ENCODE measurements at regions not wholly inside any gene's neighbourhood (a gene's known extent, or its start where the extent isn't known, plus 50 kb on each side); places are given as distances from the start of the nearest gene placed in this dataset.
A peak's percentile ranks its signal among the peaks of the same experiment; 100 is the strongest.

DNA sequence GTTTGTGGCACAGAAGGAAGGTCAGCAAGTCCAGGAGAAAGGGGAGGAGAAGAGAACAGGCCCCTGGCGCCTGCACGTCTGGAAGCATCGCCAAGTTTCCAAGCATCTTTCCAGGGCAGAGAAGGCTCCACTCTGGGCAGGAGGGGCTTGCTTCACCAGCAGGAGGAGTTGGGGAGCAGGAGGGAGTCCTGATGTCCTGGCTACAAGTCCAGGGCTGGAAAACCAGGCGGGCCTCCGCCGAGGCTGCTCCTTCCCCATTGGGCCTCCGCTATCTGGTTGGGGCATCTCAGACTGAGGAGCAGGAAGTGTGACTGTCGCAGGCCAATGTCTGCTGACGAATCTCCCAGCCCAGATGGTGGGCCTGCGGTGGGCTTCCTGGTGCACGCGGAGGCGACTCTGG, 421.9 kb downstream of the PREX1 start:
- H2BK120ac ChIP-seq (ENCODE audit: insufficient read depth, low read length, poor library complexity): no peak overlapping the region
- no peak overlapping the region for H2AK5ac ChIP-seq (ENCODE audit: low read length)
- WGBS (ENCODE audit: extremely low coverage, insufficient coverage, insufficient read length): no CpG with 5 or more reads among the region's 13 CpGs
- H2BK5ac ChIP-seq (ENCODE audit: low read depth, low read length, poor library complexity): no peak overlapping the region
- no peaks in the 10 kb centered on the region for H3K9me3 ChIP-seq (ENCODE audit: insufficient read depth, low read depth, low read length)
- no peak overlapping the region for H3K14ac ChIP-seq (ENCODE audit: low read length)
- H3K79me1 ChIP-seq (ENCODE audit: low read length): no peaks in the 10 kb centered on the region
- no peak overlapping the region for H3K18ac ChIP-seq (ENCODE audit: low read length)
- H3K4me2 ChIP-seq (ENCODE audit: low read length): no peak overlapping the region
- no peaks in the 10 kb centered on the region for H3K36me3 ChIP-seq (ENCODE audit: control insufficient read depth in 1 of 2, insufficient read depth in 2 of 2, low read length in 2 of 2)
- no peak overlapping the region for H3K23ac ChIP-seq (ENCODE audit: low read length)
- no peak overlapping the region for H3K27ac ChIP-seq (ENCODE audit: low read depth, low read length)
- no peak overlapping the region for H4K12ac ChIP-seq (ENCODE audit: low read depth, low read length)
- H2AFZ ChIP-seq (ENCODE audit: insufficient read depth, low read length, poor library complexity): no peak overlapping the region
- H3K79me2 ChIP-seq (ENCODE audit: control insufficient read depth, insufficient read depth, low read length, poor library complexity): no peaks in the 10 kb centered on the region
- H4K91ac ChIP-seq (ENCODE audit: low read depth, low read length): no peak overlapping the region
- H2BK12ac ChIP-seq (ENCODE audit: low read length): no peak overlapping the region
- no peaks in the 10 kb centered on the region for H3K27me3 ChIP-seq (ENCODE audit: insufficient read depth, low read length)
- no peak overlapping the region for H3K9ac ChIP-seq (ENCODE audit: low read length)
- H4K8ac ChIP-seq (ENCODE audit: low read depth, low read length): no peak overlapping the region
- H3K4me1 ChIP-seq (ENCODE audit: control insufficient read depth in 1 of 2, insufficient read depth in 2 of 2, low read length in 2 of 2): no peaks in the 10 kb centered on the region
- no peak for DNase-seq
- H3K4ac ChIP-seq (ENCODE audit: low read depth, low read length): no peak overlapping the region
- H3K4me3 ChIP-seq (ENCODE audit: low read depth, low read length): no peak overlapping the region

- Histone ChIP-seq H3K9me3 (ENCODE audit: insufficient read depth, low read depth, low read length) (no peaks in the 10 kb centered on the region), H3K18ac (ENCODE audit: low read length) (no peak overlapping the region), H4K8ac (ENCODE audit: low read depth, low read length) (no peak overlapping the region), H3K36me3 (ENCODE audit: control insufficient read depth in 1 of 2, insufficient read depth in 2 of 2, low read length in 2 of 2) (no peaks in the 10 kb centered on the region), H3K4me1 (ENCODE audit: control insufficient read depth in 1 of 2, insufficient read depth in 2 of 2, low read length in 2 of 2) (no peaks in the 10 kb centered on the region), H3K4ac (ENCODE audit: low read depth, low read length) (no peak overlapping the region), H3K79me2 (ENCODE audit: control insufficient read depth, insufficient read depth, low read length, poor library complexity) (no peaks in the 10 kb centered on the region), H3K4me2 (ENCODE audit: low read length) (no peak overlapping the region), H4K12ac (ENCODE audit: low read depth, low read length) (no peak overlapping the region), H3K79me1 (ENCODE audit: low read length) (no peaks in the 10 kb centered on the region), H3K27me3 (ENCODE audit: insufficient read depth, low read length) (no peaks in the 10 kb centered on the region), H2AK5ac (ENCODE audit: low read length) (no peak overlapping the region), H3K14ac (ENCODE audit: low read length) (no peak overlapping the region), H2BK12ac (ENCODE audit: low read length) (no peak overlapping the region), H3K9ac (ENCODE audit: low read length) (no peak overlapping the region), H3K27ac (ENCODE audit: low read depth, low read length) (no peak overlapping the region), H3K4me3 (ENCODE audit: low read depth, low read length) (no peak overlapping the region), H3K23ac (ENCODE audit: low read length) (no peak overlapping the region), H4K91ac (ENCODE audit: low read depth, low read length) (no peak overlapping the region), H2AFZ (ENCODE audit: insufficient read depth, low read length, poor library complexity) (no peak overlapping the region), H2BK120ac (ENCODE audit: insufficient read depth, low read length, poor library complexity) (no peak overlapping the region), H2BK5ac (ENCODE audit: low read depth, low read length, poor library complexity) (no peak overlapping the region)
- no CpG with 5 or more reads among the region's 5 CpGs for WGBS (ENCODE audit: extremely low coverage, insufficient coverage, insufficient read length)
- DNase-seq: peak in 1 of 2 donors; percentile 14
These were observed 423.2 kb downstream of the PREX1 start for GRCh38 chr20:48404598-48404997.

- H3K9ac ChIP-seq (ENCODE audit: low read length): no peak overlapping the region
- H3K79me1 ChIP-seq (ENCODE audit: low read length): no peaks in the 10 kb centered on the region
- no peaks in the 10 kb centered on the region for H3K79me2 ChIP-seq (ENCODE audit: control insufficient read depth, insufficient read depth, low read length, poor library complexity)
- no peak overlapping the region for H4K8ac ChIP-seq (ENCODE audit: low read depth, low read length)
- H3K27me3 ChIP-seq (ENCODE audit: insufficient read depth, low read length): no peaks in the 10 kb centered on the region
- no CpG with 5 or more reads among the region's 7 CpGs for WGBS (ENCODE audit: extremely low coverage, insufficient coverage, insufficient read length)
- H4K12ac ChIP-seq (ENCODE audit: low read depth, low read length): no peak overlapping the region
- H2BK120ac ChIP-seq (ENCODE audit: insufficient read depth, low read length, poor library complexity): no peak overlapping the region
- H3K23ac ChIP-seq (ENCODE audit: low read length): no peak overlapping the region
- H3K4ac ChIP-seq (ENCODE audit: low read depth, low read length): no peak overlapping the region
- no peak overlapping the region for H2AK5ac ChIP-seq (ENCODE audit: low read length)
- DNase-seq: no peak
- no peak overlapping the region for H3K27ac ChIP-seq (ENCODE audit: low read depth, low read length)
- no peak overlapping the region for H2AFZ ChIP-seq (ENCODE audit: insufficient read depth, low read length, poor library complexity)
- H3K36me3 ChIP-seq (ENCODE audit: control insufficient read depth in 1 of 2, insufficient read depth in 2 of 2, low read length in 2 of 2): no peaks in the 10 kb centered on the region
- H3K4me3 ChIP-seq (ENCODE audit: low read depth, low read length): no peak overlapping the region
- no peaks in the 10 kb centered on the region for H3K9me3 ChIP-seq (ENCODE audit: insufficient read depth, low read depth, low read length)
- H2BK5ac ChIP-seq (ENCODE audit: low read depth, low read length, poor library complexity): no peak overlapping the region
- H3K14ac ChIP-seq (ENCODE audit: low read length): no peak overlapping the region
- no peak overlapping the region for H4K91ac ChIP-seq (ENCODE audit: low read depth, low read length)
- H3K4me1 ChIP-seq (ENCODE audit: control insufficient read depth in 1 of 2, insufficient read depth in 2 of 2, low read length in 2 of 2): peaks cover 4 to 7% of the 10 kb centered on the region in 2 experiments
- H3K18ac ChIP-seq (ENCODE audit: low read length): no peak overlapping the region
- H3K4me2 ChIP-seq (ENCODE audit: low read length): no peak overlapping the region
- no peak overlapping the region for H2BK12ac ChIP-seq (ENCODE audit: low read length)
These were observed 424.5 kb downstream of the PREX1 start for GRCh38 chr20:48403167-48403761.

- H2BK120ac ChIP-seq (ENCODE audit: insufficient read depth, low read length, poor library complexity): no peak overlapping the region
- H3K4me3 ChIP-seq (ENCODE audit: low read depth, low read length): no peak overlapping the region
- H3K79me1 ChIP-seq (ENCODE audit: low read length): no peaks in the 10 kb centered on the region
- DNase-seq: no peak
- H2BK5ac ChIP-seq (ENCODE audit: low read depth, low read length, poor library complexity): no peak overlapping the region
- H4K8ac ChIP-seq (ENCODE audit: low read depth, low read length): no peak overlapping the region
- no peaks in the 10 kb centered on the region for H3K27me3 ChIP-seq (ENCODE audit: insufficient read depth, low read length)
- no peak overlapping the region for H3K18ac ChIP-seq (ENCODE audit: low read length)
- H4K12ac ChIP-seq (ENCODE audit: low read depth, low read length): no peak overlapping the region
- H2AK5ac ChIP-seq (ENCODE audit: low read length): no peak overlapping the region
- H3K4ac ChIP-seq (ENCODE audit: low read depth, low read length): no peak overlapping the region
- H3K23ac ChIP-seq (ENCODE audit: low read length): no peak overlapping the region
- H3K4me1 ChIP-seq (ENCODE audit: control insufficient read depth in 1 of 2, insufficient read depth in 2 of 2, low read length in 2 of 2): peaks cover 4 to 7% of the 10 kb centered on the region in 2 experiments
- H3K36me3 ChIP-seq (ENCODE audit: control insufficient read depth in 1 of 2, insufficient read depth in 2 of 2, low read length in 2 of 2): no peaks in the 10 kb centered on the region
- H4K91ac ChIP-seq (ENCODE audit: low read depth, low read length): no peak overlapping the region
- no peaks in the 10 kb centered on the region for H3K79me2 ChIP-seq (ENCODE audit: control insufficient read depth, insufficient read depth, low read length, poor library complexity)
- H3K4me2 ChIP-seq (ENCODE audit: low read length): no peak overlapping the region
- H3K9me3 ChIP-seq (ENCODE audit: insufficient read depth, low read depth, low read length): no peaks in the 10 kb centered on the region
- no peak overlapping the region for H3K9ac ChIP-seq (ENCODE audit: low read length)
- H2AFZ ChIP-seq (ENCODE audit: insufficient read depth, low read length, poor library complexity): no peak overlapping the region
- H3K14ac ChIP-seq (ENCODE audit: low read length): no peak overlapping the region
- no CpG with 5 or more reads among the region's 6 CpGs for WGBS (ENCODE audit: extremely low coverage, insufficient coverage, insufficient read length)
- H2BK12ac ChIP-seq (ENCODE audit: low read length): no peak overlapping the region
- H3K27ac ChIP-seq (ENCODE audit: low read depth, low read length): no peak overlapping the region
These were observed 426.4 kb downstream of the PREX1 start for GRCh38 chr20:48401359-48401758.
